ENCODE measurements at regions not wholly inside any gene's neighbourhood (a gene's known extent, or its start where the extent isn't known, plus 50 kb on each side); places are given as distances from the start of the nearest gene placed in this dataset.
"Not testable (repeated sequence)": the region's sequence is repeated elsewhere in the genome, so short reads cannot be mapped to it uniquely, and the experiment has no call there.

- H3K9me3 ChIP-seq = no peaks in the 10 kb centered on the region
- no peaks in the 10 kb centered on the region for H3K36me3 ChIP-seq
- peak; percentile 61 for DNase-seq
- H3K4me3 ChIP-seq = no peak overlapping the region
- H3K27me3 ChIP-seq = no peaks in the 10 kb centered on the region
These were observed 69.5 kb upstream of the PODXL start for GRCh38 chr7:131625817-131626372.

- not testable (repeated sequence) for H3K27me3 ChIP-seq, H3K9me3 ChIP-seq, DNase-seq
These were observed 68.9 kb upstream of the PODXL start for GRCh38 chr7:131625345-131625744.

GRCh38 chr7:131624536-131624935 is 68.1 kb upstream of the PODXL start:
- DNase-seq = no peak
- Histone ChIP-seq H3K9me3 (no peaks in the 10 kb centered on the region), H3K36me3 (no peaks in the 10 kb centered on the region), H3K27me3 (no peaks in the 10 kb centered on the region), H3K4me3 (no peak overlapping the region)

More at GRCh38 chr7:131625345-131625744, 68.9 kb upstream of the PODXL start:
- H3K4me3 ChIP-seq, H3K36me3 ChIP-seq: not testable (repeated sequence)

GRCh38 chr7:131623154-131623553 is 66.7 kb upstream of the PODXL start:
- no peak for DNase-seq
- Histone ChIP-seq H3K9me3 (no peaks in the 10 kb centered on the region), H3K4me3 (no peak overlapping the region), H3K36me3 (no peaks in the 10 kb centered on the region), H3K27me3 (no peaks in the 10 kb centered on the region)

- no peaks in the 10 kb centered on the region for H3K27me3 ChIP-seq
- no peak overlapping the region for H3K4me3 ChIP-seq
- H3K36me3 ChIP-seq = no peaks in the 10 kb centered on the region
- no peak for DNase-seq
- no peaks in the 10 kb centered on the region for H3K9me3 ChIP-seq
These were observed 65.2 kb upstream of the PODXL start for GRCh38 chr7:131621652-131622051.

- H3K36me3 ChIP-seq = no peaks in the 10 kb centered on the region
- no peaks in the 10 kb centered on the region for H3K9me3 ChIP-seq
- H3K4me3 ChIP-seq = no peak overlapping the region
- no peaks in the 10 kb centered on the region for H3K27me3 ChIP-seq
- DNase-seq = no peak
These were observed 64.5 kb upstream of the PODXL start for GRCh38 chr7:131620673-131621609.

GRCh38 chr7:131619336-131620305 is 63.2 kb upstream of the PODXL start:
- Histone ChIP-seq H3K27me3 (no peaks in the 10 kb centered on the region), H3K36me3 (no peaks in the 10 kb centered on the region), H3K9me3 (no peaks in the 10 kb centered on the region), H3K4me3 (no peak overlapping the region)
- peak; percentile 32 for DNase-seq

- H3K4me3 ChIP-seq = no peak overlapping the region
- DNase-seq = no peak
- no peaks in the 10 kb centered on the region for H3K9me3 ChIP-seq
- H3K36me3 ChIP-seq = no peaks in the 10 kb centered on the region
- H3K27me3 ChIP-seq = no peaks in the 10 kb centered on the region
These were observed 62.0 kb upstream of the PODXL start for GRCh38 chr7:131618391-131618790.

DNA sequence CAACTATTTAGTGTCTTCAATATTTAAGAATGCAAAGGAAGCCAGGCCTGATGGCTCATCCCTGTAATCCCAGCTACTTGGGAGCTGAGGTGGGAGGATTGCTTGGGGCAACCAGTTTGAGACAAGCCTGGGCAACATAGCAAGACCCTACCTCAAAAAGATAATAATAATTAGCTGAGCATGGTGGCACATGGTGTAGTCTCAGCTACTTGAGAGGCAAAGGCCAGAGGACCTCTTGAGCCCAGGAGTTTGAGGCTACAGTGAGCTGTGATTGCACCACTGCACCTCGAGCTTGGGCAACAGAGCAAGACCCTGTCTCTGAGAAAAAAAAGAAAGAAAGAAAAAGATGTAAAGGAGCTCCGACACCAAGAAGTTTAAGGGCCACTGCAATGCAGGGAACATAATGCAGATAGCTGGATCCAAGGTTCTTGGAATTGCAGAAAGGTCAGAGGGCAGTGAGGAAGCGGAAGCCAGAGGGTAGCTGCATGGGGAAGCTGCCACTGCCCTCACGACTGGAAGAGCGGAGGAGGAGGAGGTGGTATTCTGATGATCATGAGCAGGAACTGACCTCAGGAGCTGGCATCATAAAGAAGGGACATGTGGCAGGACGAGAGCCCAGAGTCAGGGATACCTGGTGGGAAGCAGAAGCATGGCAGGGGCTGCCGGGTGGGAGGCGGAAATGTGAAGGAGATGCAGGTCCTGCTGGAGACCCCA is 60.2 kb upstream of the PODXL start:
- Histone ChIP-seq H3K4me3 (no peak overlapping the region), H3K36me3 (no peaks in the 10 kb centered on the region), H3K27me3 (no peaks in the 10 kb centered on the region), H3K9me3 (no peaks in the 10 kb centered on the region)
- no peak for DNase-seq

DNA sequence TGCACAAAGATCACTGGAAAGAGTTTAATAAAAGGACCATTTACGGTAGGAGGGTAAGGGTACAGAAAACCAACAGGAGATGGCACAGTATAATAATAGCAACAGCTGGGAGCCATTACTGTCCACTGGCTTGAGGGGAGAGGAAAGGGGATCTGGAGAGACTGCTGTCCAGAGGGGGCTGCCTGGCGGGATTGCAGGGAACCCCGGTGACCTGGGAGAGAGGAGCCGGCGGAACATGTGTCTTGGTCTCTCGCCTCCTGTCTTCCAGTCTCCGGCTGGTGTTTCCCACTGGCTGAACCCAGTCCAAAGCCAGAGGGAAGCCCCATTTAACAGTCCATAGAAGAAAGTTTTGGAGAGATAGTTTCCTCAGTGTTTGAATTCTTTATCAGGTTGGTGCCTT is 57.5 kb upstream of the PODXL start:
- Histone ChIP-seq H3K36me3 (no peaks in the 10 kb centered on the region), H3K9me3 (no peaks in the 10 kb centered on the region)

DNA sequence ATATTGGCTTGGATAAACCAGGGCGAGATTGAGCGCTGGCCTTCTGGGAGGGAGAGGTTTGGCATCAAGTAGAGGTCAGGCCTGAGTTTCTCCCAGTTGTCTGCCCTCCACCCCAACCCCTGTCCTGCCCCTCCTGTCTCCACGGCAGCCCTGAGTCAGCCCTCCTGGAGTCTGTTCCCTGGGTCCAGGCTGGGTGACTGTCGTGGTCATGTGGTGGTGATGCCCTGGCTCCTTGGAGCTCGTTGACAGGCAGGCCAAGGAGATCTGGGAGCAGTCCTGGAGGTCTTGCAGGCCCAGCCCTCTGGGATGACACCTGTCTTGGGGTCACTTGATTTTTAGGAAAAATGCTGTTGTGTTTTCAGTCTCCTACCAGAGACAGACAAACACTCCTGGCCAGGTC is 53.6 kb upstream of the PODXL start:
- no peaks in the 10 kb centered on the region for H3K27me3 ChIP-seq
- no peak overlapping the region for H3K4me3 ChIP-seq
- no peak for DNase-seq
- H3K36me3 ChIP-seq = no peaks in the 10 kb centered on the region
- H3K9me3 ChIP-seq = no peaks in the 10 kb centered on the region

More for the DNA sequence above, 57.5 kb upstream of the PODXL start:
- DNase-seq = no peak
- Histone ChIP-seq H3K4me3 (no peak overlapping the region), H3K27me3 (no peaks in the 10 kb centered on the region)

DNA sequence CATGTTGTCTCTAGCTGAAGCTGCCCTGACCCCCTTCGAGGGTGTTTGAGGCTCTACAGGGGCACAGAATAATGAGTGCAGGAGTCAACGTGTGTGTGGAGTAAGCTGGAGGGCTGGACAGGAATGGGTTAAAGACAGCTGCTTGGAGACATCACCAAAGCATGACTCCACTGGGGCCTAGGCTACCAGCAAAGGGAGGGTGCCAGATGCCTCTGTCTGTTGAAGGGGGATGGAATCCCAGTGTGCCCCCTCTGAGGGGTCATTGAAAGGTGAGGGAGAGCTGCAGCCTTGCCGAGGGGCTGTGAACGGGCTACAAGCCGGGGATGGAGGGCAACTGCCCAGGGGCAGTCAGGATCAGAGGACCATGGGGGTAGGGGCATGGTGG is 51.7 kb upstream of the PODXL start:
- no peak for DNase-seq

DNA sequence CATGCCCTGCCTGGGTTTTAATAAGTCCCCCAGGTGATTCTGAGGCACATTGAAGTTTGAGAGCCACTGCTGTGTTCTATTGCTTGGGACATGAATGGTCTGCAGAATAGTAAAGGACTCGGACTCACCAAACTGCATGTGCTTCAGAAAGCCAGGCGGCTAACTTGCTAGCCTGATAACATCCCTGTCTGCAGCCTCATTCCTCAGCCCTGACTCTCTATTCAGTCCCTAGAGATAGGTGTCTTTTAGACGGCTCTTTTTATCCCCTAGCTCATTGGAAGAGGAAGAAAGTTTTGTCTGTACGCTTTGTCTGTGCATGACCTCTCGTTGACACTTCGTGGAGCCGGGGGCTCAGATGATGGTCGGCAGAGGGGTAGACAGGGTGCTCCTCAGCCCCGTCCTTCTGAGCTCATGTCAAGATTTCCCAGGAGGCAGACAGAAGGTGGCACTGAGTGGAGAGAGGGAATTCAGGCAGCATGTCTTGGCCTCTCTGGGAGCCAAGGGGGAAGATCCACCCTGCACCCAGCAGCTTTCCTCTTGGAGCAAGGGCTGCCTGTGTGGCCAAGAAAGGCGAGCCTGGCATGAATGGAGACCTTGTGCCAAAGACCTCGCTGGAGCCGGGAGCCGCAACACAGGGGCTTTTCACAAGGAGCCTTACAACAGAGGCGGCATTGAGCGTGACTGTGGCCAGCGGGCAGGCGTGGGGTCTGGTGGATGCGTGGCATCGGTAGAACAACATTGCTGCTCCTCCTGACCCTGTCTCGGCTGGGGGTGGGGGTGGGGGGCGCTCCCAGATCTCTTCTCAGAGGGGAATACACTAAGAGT is 51.1 kb upstream of the PODXL start:
- Histone ChIP-seq H3K9me3 (no peaks in the 10 kb centered on the region), H3K36me3 (no peaks in the 10 kb centered on the region), H3K27me3 (no peaks in the 10 kb centered on the region), H3K4me3 (no peak overlapping the region)
- DNase-seq = no peak

More for the DNA sequence above, 51.7 kb upstream of the PODXL start:
- no peak overlapping the region for H3K4me3 ChIP-seq
- no peaks in the 10 kb centered on the region for H3K36me3 ChIP-seq
- H3K9me3 ChIP-seq = no peaks in the 10 kb centered on the region
- H3K27me3 ChIP-seq = no peaks in the 10 kb centered on the region

GRCh38 chr7:131606346-131607290 is 50.2 kb upstream of the PODXL start:
- H3K4me3 ChIP-seq = no peak overlapping the region
- no peak for DNase-seq
- H3K9me3 ChIP-seq = no peaks in the 10 kb centered on the region
- no peaks in the 10 kb centered on the region for H3K27me3 ChIP-seq
- H3K36me3 ChIP-seq = no peaks in the 10 kb centered on the region
